ENCODE measurements at regions not wholly inside any gene's neighbourhood (a gene's known extent, or its start where the extent isn't known, plus 50 kb on each side); places are given as distances from the start of the nearest gene placed in this dataset.

DNA sequence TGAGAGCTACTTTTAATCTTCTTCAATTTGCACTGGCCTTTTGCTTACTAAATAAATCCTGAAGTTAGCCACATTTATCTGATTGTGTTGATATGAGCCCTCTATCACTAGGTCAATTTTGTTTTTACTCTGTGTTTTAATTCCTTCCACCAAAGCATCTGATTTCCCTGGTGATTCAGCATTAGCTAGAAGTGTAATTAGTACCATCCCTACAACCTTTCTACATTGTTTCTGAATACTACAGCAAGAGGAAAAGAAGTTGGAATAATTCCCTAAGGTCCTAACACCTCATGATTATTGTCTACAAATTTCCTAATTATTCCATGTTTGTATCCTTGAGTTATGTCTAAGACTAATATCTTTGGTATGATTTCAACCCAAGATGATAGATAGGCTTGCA, 1093.6 kb downstream of the SUCLG1 start:
- no peak overlapping the region for H3K9ac ChIP-seq (ENCODE audit: control insufficient read depth, insufficient read depth, low read length)
- no peaks in the 10 kb centered on the region for H3K36me3 ChIP-seq (ENCODE audit: control insufficient read depth in 2 of 2, insufficient read depth in 2 of 2, low read length in 1 of 2)
- no peaks in the 10 kb centered on the region for H3K4me1 ChIP-seq (ENCODE audit: control insufficient read depth, insufficient read depth, low read length)
- ATAC-seq (no peak), DNase-seq (ENCODE audit: low read depth, low spot score) (no peak), FAIRE-seq (no peak)
- in situ Hi-C loops (cut with MboI) = no loop called here
- no peaks in the 10 kb centered on the region for H3K9me3 ChIP-seq (replicated peaks; ENCODE audit: control insufficient read depth, insufficient read depth, low read length)
- no peaks in the 10 kb centered on the region for H4K20me1 ChIP-seq (ENCODE audit: control insufficient read depth, insufficient read depth)
- no peaks in the 10 kb centered on the region for H3K27me3 ChIP-seq (replicated peaks in 1 of 2; ENCODE audit: control insufficient read depth in 2 of 2, insufficient read depth in 2 of 2, low read length in 1 of 2)
- CTCF ChIA-PET = no interaction called here
- intact Hi-C loops (cut with micrococcal nuclease; ENCODE audit: unreplicated experiment) = no loop called here
- TF ChIP-seq, protein P1, sequence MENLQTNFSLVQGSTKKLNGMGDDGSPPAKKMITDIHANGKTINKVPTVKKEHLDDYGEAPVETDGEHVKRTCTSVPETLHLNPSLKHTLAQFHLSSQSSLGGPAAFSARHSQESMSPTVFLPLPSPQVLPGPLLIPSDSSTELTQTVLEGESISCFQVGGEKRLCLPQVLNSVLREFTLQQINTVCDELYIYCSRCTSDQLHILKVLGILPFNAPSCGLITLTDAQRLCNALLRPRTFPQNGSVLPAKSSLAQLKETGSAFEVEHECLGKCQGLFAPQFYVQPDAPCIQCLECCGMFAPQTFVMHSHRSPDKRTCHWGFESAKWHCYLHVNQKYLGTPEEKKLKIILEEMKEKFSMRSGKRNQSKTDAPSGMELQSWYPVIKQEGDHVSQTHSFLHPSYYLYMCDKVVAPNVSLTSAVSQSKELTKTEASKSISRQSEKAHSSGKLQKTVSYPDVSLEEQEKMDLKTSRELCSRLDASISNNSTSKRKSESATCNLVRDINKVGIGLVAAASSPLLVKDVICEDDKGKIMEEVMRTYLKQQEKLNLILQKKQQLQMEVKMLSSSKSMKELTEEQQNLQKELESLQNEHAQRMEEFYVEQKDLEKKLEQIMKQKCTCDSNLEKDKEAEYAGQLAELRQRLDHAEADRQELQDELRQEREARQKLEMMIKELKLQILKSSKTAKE (IDR thresholded peaks at IDR 0.05; ENCODE audit: low read depth, poor library complexity, severe bottlenecking) = no peak
- TF ChIP-seq ZNF207 (IDR thresholded peaks at IDR 0.05; ENCODE audit: borderline replicate concordance) = no peak
- TF ChIP-seq CHD4 (IDR thresholded peaks at IDR 0.05) = no peak
- TF ChIP-seq, protein P2, sequence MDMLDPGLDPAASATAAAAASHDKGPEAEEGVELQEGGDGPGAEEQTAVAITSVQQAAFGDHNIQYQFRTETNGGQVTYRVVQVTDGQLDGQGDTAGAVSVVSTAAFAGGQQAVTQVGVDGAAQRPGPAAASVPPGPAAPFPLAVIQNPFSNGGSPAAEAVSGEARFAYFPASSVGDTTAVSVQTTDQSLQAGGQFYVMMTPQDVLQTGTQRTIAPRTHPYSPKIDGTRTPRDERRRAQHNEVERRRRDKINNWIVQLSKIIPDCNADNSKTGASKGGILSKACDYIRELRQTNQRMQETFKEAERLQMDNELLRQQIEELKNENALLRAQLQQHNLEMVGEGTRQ (IDR thresholded peaks at IDR 0.05; ENCODE audit: borderline replicate concordance, low read depth, low read length) = no peak
- TF ChIP-seq WRNIP1 (IDR thresholded peaks at IDR 0.05; ENCODE audit: borderline replicate concordance, low read depth, low read length) = no peak
- no peak for TF ChIP-seq IKZF2 (IDR thresholded peaks at IDR 0.05)
- TF ChIP-seq BRCA1 (IDR thresholded peaks at IDR 0.05; ENCODE audit: low read depth, low read length) = no peak
- H3K27ac ChIP-seq (ENCODE audit: control insufficient read depth, insufficient read depth) = no peak overlapping the region
- no peaks in the 10 kb centered on the region for H3K79me2 ChIP-seq (ENCODE audit: control insufficient read depth, insufficient read depth, low read length)
- RAD21 ChIA-PET (ENCODE audit: unreplicated experiment) = no interaction called here
- POLR2A ChIA-PET = no interaction called here
- H3K4me2 ChIP-seq (ENCODE audit: control insufficient read depth, insufficient read depth) = no peak overlapping the region
- H3K4me3 ChIP-seq = no peak overlapping the region
- SMC1A ChIA-PET (ENCODE audit: uncharacterized antibody, unreplicated experiment) = interaction anchor here (0.7 kb wide), 2 partner anchors 69 to 262 kb away, joined by 3 read pairs; no protein-coding TSS in a partner anchor
- BruUV-seq (replicated peaks) = no TSS peak
- H2AFZ ChIP-seq (ENCODE audit: control insufficient read depth, low read depth, low read length) = no peak overlapping the region
